GM23248 (cell line): ENCODE measurements at regions not wholly inside any gene's neighbourhood (a gene's known extent, or its start where the extent isn't known, plus 50 kb on each side); places are given as distances from the start of the nearest gene placed in this dataset.

ENCODE experiments used
- EZH2 ChIP-seq: fragments of 200-600 bp; sonication (generic); IDR thresholded peaks from 2 replicates; pipeline ENCODE4 v1.6.1; 2018; ENCODE audit warnings: antibody characterized with exemption, mild to moderate bottlenecking; ENCODE audit not compliant: insufficient read depth, poor library complexity, severe bottlenecking
- EZH2phosphoT487 ChIP-seq: fragments of 200-600 bp; sonication (generic); IDR thresholded peaks from 2 replicates; pipeline ENCODE4 v1.6.1; 2018; ENCODE audit warnings: antibody characterized with exemption, moderate library complexity, mild to moderate bottlenecking, low read depth; ENCODE audit not compliant: insufficient read depth

GRCh38 chr10:78950656-78951587 is 117.8 kb upstream of the ZMIZ1 start:
- no peak for TF ChIP-seq EZH2
- TF ChIP-seq EZH2phosphoT487: no peak
